Neural progenitor cell (in vitro differentiated cells): ENCODE measurements at regions not wholly inside any gene's neighbourhood (a gene's known extent, or its start where the extent isn't known, plus 50 kb on each side); places are given as distances from the start of the nearest gene placed in this dataset.

Source experiments
- EZH2 ChIP-seq: fragments of 200-600 bp; sonication (generic); IDR thresholded peaks from 2 replicates; pipeline ENCODE4 v1.6.1; 2017; ENCODE audit warnings: antibody characterized with exemption, mild to moderate bottlenecking, moderate library complexity
- TF ChIP-seq, protein P1 (sequence below): fragments of 200-600 bp; sonication (generic); IDR thresholded peaks from 2 replicates; pipeline ENCODE4 v1.5.1; 2017; ENCODE audit warnings: antibody characterized with exemption, mild to moderate bottlenecking

DNA sequence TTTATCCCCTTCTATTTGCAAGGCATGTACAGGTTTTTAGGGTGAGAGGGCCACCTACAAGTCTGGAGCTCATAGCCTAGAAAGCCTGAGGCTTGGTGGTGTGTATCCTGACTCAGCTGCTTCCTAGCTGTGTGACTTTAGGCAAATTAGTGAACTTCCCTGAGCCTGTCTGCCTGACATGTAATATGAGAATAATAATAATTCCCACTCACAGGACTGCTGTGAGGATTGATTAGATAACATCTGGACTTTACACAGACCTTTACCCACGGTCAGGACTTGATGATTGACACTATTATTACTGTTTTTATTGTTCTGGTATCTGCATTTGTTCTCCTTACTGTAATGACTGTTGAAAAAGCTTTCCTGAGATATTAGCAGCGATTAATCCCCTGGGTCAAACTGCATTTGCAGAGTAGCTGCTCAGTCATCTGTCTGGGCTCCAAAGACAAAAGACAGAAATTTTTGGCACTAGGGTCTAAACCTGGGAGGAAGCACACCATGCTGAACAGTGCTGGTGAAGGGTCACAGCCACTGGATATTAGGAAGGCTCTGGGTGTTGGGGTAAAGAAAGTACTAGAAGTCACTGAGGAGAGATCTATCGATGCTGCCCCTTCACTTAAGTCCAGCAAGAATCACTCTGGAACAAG, 276.5 kb upstream of the FN1 start:
- TF ChIP-seq, protein P1, sequence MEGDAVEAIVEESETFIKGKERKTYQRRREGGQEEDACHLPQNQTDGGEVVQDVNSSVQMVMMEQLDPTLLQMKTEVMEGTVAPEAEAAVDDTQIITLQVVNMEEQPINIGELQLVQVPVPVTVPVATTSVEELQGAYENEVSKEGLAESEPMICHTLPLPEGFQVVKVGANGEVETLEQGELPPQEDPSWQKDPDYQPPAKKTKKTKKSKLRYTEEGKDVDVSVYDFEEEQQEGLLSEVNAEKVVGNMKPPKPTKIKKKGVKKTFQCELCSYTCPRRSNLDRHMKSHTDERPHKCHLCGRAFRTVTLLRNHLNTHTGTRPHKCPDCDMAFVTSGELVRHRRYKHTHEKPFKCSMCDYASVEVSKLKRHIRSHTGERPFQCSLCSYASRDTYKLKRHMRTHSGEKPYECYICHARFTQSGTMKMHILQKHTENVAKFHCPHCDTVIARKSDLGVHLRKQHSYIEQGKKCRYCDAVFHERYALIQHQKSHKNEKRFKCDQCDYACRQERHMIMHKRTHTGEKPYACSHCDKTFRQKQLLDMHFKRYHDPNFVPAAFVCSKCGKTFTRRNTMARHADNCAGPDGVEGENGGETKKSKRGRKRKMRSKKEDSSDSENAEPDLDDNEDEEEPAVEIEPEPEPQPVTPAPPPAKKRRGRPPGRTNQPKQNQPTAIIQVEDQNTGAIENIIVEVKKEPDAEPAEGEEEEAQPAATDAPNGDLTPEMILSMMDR = no peak
- no peak for TF ChIP-seq EZH2
